ENCODE measurements at regions not wholly inside any gene's neighbourhood (a gene's known extent, or its start where the extent isn't known, plus 50 kb on each side); places are given as distances from the start of the nearest gene placed in this dataset.

DNA sequence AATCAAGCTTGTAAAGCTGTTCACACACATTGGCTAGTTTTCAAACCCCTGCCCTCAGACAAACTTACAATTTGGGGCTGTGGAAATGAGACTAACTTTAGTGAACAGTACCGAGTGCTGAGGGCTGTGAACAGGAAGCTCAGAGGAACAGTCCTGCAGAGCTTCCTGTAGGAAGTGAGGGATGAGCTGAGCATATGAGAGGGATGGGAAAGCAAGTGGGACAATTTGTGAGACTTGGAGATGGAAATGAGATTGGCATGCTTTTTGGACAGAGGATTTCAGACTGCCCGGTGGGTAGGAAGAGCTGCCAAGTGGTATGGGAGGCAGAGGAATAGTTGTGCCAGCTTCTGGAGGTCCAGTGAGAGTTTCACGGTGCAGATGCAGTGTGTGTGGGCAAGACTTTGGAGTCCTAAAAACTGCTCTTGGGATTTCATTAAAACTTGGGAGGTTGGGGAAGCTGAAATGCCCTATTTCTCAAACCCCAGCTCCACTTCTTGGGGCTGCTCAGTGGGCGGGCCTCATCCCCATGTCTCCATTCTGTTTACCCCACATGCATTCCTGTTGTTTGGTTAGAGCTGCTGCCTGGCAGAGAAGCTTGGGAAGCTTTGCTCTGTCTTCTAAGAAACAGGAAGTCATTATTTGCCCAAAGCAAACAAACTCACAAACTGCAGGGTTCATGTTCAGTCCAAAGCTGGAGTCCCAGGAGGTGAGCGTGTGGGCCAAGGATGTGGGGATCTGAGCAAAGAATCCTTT is 267.5 kb downstream of the ZSWIM6 start:
- TF ChIP-seq CTCF (IDR thresholded peaks at IDR 0.05) (no peak), POLR2A (IDR thresholded peaks at IDR 0.05) (no peak)

Measured in body of pancreas (tissue), 4 donors.